ENCODE measurements at regions not wholly inside any gene's neighbourhood (a gene's known extent, or its start where the extent isn't known, plus 50 kb on each side); places are given as distances from the start of the nearest gene placed in this dataset.
"Not testable (repeated sequence)": the region's sequence is repeated elsewhere in the genome, so short reads cannot be mapped to it uniquely, and the experiment has no call there.

DNA sequence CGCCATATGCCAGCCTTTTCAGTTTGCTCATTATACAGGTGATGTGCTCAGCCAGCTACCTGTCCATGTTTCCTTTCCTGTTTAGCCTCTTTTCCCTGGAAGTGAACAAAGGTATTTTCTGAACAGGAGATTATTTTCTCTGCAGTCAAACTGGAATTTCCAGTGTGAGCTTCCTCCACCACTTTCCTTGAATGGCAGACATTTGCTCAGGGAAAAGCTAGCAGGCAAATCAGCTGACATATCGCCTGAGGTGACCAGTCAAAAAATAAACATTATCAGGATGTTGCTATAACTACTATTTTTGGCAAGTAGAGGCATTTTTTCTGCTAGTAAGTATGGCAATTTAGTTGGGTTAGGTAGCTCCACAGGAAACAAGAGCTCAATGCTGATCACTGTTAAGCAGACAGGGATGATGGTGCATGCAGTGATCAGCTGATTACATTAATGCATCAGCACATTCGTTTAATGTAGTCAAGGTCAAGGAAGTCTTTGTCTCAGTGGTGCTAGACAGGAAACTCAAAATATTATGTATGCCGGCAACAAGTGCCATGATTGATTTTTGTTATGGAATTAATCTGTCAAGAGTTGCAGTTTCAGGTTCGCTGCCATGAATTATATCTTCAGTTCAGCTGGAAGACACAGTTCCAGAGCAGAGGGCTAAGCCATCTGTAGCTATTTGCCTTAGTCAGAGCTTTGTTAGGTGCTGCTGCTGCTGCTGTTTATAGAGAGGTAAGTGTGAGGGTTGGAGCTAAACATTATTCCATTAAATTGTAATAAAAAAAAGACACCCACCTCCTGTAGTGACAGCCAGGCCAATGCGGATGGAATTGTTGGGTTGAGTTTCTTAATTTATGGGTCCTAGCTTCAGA is 179.7 kb upstream of the ST6GALNAC5 start:
- H3K27ac ChIP-seq: no peak overlapping the region
- TF ChIP-seq EP300 (IDR thresholded peaks at IDR 0.05) (no peak), POLR2A (IDR thresholded peaks at IDR 0.05) (no peak)
- TF ChIP-seq, protein P1, sequence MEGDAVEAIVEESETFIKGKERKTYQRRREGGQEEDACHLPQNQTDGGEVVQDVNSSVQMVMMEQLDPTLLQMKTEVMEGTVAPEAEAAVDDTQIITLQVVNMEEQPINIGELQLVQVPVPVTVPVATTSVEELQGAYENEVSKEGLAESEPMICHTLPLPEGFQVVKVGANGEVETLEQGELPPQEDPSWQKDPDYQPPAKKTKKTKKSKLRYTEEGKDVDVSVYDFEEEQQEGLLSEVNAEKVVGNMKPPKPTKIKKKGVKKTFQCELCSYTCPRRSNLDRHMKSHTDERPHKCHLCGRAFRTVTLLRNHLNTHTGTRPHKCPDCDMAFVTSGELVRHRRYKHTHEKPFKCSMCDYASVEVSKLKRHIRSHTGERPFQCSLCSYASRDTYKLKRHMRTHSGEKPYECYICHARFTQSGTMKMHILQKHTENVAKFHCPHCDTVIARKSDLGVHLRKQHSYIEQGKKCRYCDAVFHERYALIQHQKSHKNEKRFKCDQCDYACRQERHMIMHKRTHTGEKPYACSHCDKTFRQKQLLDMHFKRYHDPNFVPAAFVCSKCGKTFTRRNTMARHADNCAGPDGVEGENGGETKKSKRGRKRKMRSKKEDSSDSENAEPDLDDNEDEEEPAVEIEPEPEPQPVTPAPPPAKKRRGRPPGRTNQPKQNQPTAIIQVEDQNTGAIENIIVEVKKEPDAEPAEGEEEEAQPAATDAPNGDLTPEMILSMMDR (IDR thresholded peaks at IDR 0.05): no peak
- no peaks in the 10 kb centered on the region for H3K36me3 ChIP-seq
- no peak for DNase-seq
- no peak overlapping the region for H3K4me3 ChIP-seq
- no peaks in the 10 kb centered on the region for H3K27me3 ChIP-seq
- H3K9me3 ChIP-seq: no peaks in the 10 kb centered on the region
- intact Hi-C loops (cut with DNase I): no loop called here
- WGBS, 3 donors: 30 to 40% (median 32%) methylated on average over 6 of the region's 6 CpGs
- H3K4me1 ChIP-seq (ENCODE audit: insufficient read depth): no peaks in the 10 kb centered on the region

DNA sequence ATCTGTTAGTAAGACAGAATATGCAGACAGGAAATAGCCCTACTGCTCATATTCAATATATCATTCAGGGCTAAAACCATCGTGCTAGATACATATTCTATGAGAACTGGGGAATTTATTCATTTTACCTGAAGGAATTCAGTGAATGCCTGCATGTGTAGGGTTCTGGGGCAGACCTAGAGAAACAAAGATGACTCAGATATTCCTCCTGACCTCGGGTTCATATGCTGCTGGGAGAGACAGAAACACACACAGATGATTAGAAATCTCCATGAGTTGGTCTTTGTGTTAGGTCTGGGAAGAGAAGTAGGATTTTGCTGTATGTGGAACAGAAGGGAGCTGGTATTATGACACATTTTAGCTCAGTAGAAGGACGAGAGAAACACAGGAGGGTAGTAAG is 176.5 kb upstream of the ST6GALNAC5 start:
- no peak overlapping the region for H3K4me3 ChIP-seq
- no peaks in the 10 kb centered on the region for H3K27me3 ChIP-seq
- intact Hi-C loops (cut with DNase I): no loop called here
- H3K9me3 ChIP-seq: no peaks in the 10 kb centered on the region
- TF ChIP-seq, protein P1 (IDR thresholded peaks at IDR 0.05): no peak
- no peak for TF ChIP-seq EP300 (IDR thresholded peaks at IDR 0.05)
- no peak for TF ChIP-seq POLR2A (IDR thresholded peaks at IDR 0.05)
- H3K4me1 ChIP-seq (ENCODE audit: insufficient read depth): no peaks in the 10 kb centered on the region
- 61 to 66% (median 65%) methylated on average over 3 of the region's 3 CpGs for WGBS, 3 donors
- no peak overlapping the region for H3K27ac ChIP-seq
- DNase-seq: no peak
- no peaks in the 10 kb centered on the region for H3K36me3 ChIP-seq

DNA sequence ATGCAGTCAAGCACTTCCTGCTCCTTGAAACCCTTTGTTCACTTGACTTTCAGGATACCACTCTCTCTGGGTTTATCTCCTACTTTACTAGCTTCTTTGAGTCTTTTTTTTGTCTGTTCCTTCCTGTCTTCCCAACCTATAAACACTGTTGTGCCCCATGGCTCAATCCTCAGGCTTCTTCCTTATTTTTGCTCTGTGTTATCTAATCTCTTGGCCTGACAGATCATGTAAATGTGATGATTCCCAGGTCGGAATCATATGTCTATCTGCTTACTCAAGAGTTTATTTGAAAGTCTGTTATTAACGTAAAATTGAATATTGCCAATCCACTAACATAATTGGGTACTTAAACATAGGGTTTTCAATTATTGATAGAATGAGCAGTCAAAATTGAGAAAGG is 171.7 kb upstream of the ST6GALNAC5 start:
- H3K9me3 ChIP-seq: no peaks in the 10 kb centered on the region
- TF ChIP-seq, protein P1 (IDR thresholded peaks at IDR 0.05): no peak
- TF ChIP-seq POLR2A (IDR thresholded peaks at IDR 0.05) (no peak), EP300 (IDR thresholded peaks at IDR 0.05) (no peak)
- 26 to 30% (median 28%) methylated on average over 2 of the region's 2 CpGs for WGBS, 3 donors
- H3K27ac ChIP-seq: no peak overlapping the region
- H3K4me1 ChIP-seq (ENCODE audit: insufficient read depth): no peaks in the 10 kb centered on the region
- no peaks in the 10 kb centered on the region for H3K27me3 ChIP-seq
- intact Hi-C loops (cut with DNase I): no loop called here
- no peaks in the 10 kb centered on the region for H3K36me3 ChIP-seq
- no peak for DNase-seq
- no peak overlapping the region for H3K4me3 ChIP-seq

DNA sequence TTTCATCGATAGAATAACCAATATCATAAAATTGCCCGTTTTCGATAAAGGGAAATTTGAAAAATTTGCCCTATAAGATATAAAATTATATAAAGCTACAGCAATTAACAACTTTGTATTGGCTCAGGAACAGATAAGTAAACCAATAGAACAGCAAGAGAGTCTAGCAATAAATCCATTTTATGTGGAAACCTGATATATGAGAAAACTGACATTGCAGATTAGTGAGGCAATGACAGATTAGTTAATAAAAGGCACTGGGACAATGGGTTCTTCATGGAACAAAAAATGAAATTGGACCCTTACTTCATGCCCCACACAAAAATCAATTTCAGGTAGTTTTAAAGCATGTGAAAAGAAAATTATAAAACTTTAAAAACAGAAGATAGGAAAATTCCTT is 169.9 kb upstream of the ST6GALNAC5 start:
- H3K4me1 ChIP-seq (ENCODE audit: insufficient read depth): no peaks in the 10 kb centered on the region
- no peak overlapping the region for H3K4me3 ChIP-seq
- WGBS, 3 donors: 93 to 96% (median 94%) methylated on average over 3 of the region's 3 CpGs
- no peaks in the 10 kb centered on the region for H3K36me3 ChIP-seq
- no peak for TF ChIP-seq POLR2A (IDR thresholded peaks at IDR 0.05)
- TF ChIP-seq, protein P1 (IDR thresholded peaks at IDR 0.05): no peak
- no peak for TF ChIP-seq EP300 (IDR thresholded peaks at IDR 0.05)
- no peaks in the 10 kb centered on the region for H3K9me3 ChIP-seq
- no peak overlapping the region for H3K27ac ChIP-seq
- H3K27me3 ChIP-seq: no peaks in the 10 kb centered on the region
- DNase-seq: no peak
- intact Hi-C loops (cut with DNase I): no loop called here

DNA sequence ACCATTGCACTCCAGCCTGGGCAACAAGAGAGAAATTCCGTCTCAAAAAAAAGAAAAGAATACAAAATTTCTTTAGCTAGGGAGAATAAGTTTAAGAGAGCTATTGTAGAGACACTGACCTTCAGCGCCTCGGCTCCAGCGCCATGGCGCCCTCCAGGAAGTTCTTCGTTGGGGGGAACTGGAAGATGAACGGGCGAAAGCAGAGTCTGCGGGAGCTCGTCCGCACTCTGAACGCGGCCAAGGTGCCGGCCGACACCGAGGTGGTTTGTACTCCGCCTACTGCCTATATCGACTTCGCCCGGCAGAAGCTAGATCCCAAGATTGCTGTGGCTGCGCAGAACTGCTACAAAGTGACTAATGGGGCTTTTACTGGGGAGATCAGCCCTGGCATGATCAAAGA is 167.6 kb upstream of the ST6GALNAC5 start:
- intact Hi-C loops (cut with DNase I); H3K27me3 ChIP-seq: not testable (repeated sequence)

DNA sequence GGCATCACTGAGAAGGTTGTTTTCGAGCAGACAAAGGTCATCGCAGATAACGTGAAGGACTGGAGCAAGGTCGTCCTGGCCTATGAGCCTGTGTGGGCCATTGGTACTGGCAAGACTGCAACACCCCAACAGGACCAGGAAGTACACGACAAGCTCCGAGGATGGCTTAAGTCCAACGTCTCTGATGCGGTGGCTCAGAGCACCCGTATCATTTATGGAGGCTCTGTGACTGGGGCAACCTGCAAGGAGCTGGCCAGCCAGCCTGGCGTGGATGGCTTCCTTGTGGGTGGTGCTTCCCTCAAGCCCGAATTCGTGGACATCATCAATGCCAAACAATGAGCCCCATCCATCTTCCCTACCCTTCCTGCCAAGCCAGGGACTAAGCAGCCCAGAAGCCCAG is 167.1 kb upstream of the ST6GALNAC5 start:
- H3K4me3 ChIP-seq; H3K4me1 ChIP-seq (ENCODE audit: insufficient read depth); H3K36me3 ChIP-seq; H3K27ac ChIP-seq; DNase-seq; H3K9me3 ChIP-seq; intact Hi-C loops (cut with DNase I); H3K27me3 ChIP-seq: not testable (repeated sequence)
- 91 to 96% (median 91%) methylated on average over 12 of the region's 12 CpGs for WGBS, 3 donors

More for the DNA sequence above, 167.6 kb upstream of the ST6GALNAC5 start:
- H3K4me1 ChIP-seq (ENCODE audit: insufficient read depth); H3K9me3 ChIP-seq; DNase-seq; H3K36me3 ChIP-seq; H3K27ac ChIP-seq; H3K4me3 ChIP-seq: not testable (repeated sequence)
- 94 to 97% (median 97%) methylated on average over 21 of the region's 21 CpGs for WGBS, 3 donors
